Activated CD8-positive, alpha-beta T cell treated with anti-CD3 and anti-CD28 coated beads for 36 hours (primary cell): ENCODE measurements at regions not wholly inside any gene's neighbourhood (a gene's known extent, or its start where the extent isn't known, plus 50 kb on each side); places are given as distances from the start of the nearest gene placed in this dataset.

Source experiments
- ATAC-seq: fragments of 200-7000 bp; cut with Tn5 transposase; one replicate; pipeline ENCODE4 v1.10.0; 2021; ENCODE audit warnings: mild to moderate bottlenecking, moderate library complexity
- CTCF ChIA-PET: fragments of 350-600 bp; sonication (Branson Sonifier 250); formaldehyde crosslinking; loops from one replicate; lab custom pipeline; 2021; ENCODE audit warnings: antibody characterized with exemption; lab: Charles Lee
- POLR2A ChIA-PET: fragments of 350-600 bp; sonication (Branson Sonifier 250); formaldehyde crosslinking; loops from one replicate; lab custom pipeline; 2021; ENCODE audit warnings: antibody characterized with exemption; lab: Charles Lee
- DNase-seq: peaks from one replicate; pipeline ENCODE4 v3.0.0-alpha.2; 2020
- H3K27ac Mint-ChIP-seq: one replicate; pipeline ENCODE4 v1.8.0; 2021; ENCODE audit warnings: mild to moderate bottlenecking, mixed read lengths
- H3K27me3 Mint-ChIP-seq: one replicate; pipeline ENCODE4 v1.8.0; 2021; ENCODE audit warnings: mixed read lengths
- H3K36me3 Mint-ChIP-seq: one replicate; pipeline ENCODE4 v1.8.0; 2021; ENCODE audit warnings: low read depth, mixed read lengths
- H3K4me1 Mint-ChIP-seq: one replicate; pipeline ENCODE4 v1.8.0; 2021; ENCODE audit warnings: low read depth, mixed read lengths
- H3K4me3 Mint-ChIP-seq: one replicate; pipeline ENCODE4 v1.8.0; 2021; ENCODE audit warnings: mild to moderate bottlenecking, moderate library complexity, mixed read lengths
- H3K9me3 Mint-ChIP-seq: one replicate; pipeline ENCODE4 v1.8.0; 2021; ENCODE audit warnings: mixed read lengths
- CTCF ChIP-seq: fragments of 200-600 bp; IDR thresholded peaks from one replicate; pipeline ENCODE4 v1.8.0; 2022; ENCODE audit warnings: antibody characterized with exemption, mild to moderate bottlenecking
- intact Hi-C: fragments of 100-400 bp; cut with micrococcal nuclease; formaldehyde crosslinking; loops from one replicate; pipeline ENCODE4 v1.10.0; 2022

GRCh38 chr20:59458645-59459044, 145.7 kb upstream of the PHACTR3 start:
- ChIA-PET POLR2A (no interaction called here), CTCF (interaction anchor here (0.7 kb wide), 1 partner anchor 37 kb away, joined by 3 read pairs; no protein-coding TSS in a partner anchor)
- no peaks in the 10 kb centered on the region for H3K27me3 Mint-ChIP-seq
- DNase-seq (no peak), ATAC-seq (no peak)
- no peak for TF ChIP-seq CTCF
- H3K9me3 Mint-ChIP-seq, result no peaks in the 10 kb centered on the region
- H3K4me3 Mint-ChIP-seq, result no peak overlapping the region
- no peak overlapping the region for H3K27ac Mint-ChIP-seq
- intact Hi-C loops, result no loop called here
- H3K4me1 Mint-ChIP-seq, result no peaks in the 10 kb centered on the region
- H3K36me3 Mint-ChIP-seq, result no peaks in the 10 kb centered on the region

- Mint-ChIP-seq H3K27me3 (no peaks in the 10 kb centered on the region), H3K4me1 (no peaks in the 10 kb centered on the region), H3K36me3 (no peaks in the 10 kb centered on the region), H3K4me3 (no peak overlapping the region), H3K27ac (no peak overlapping the region), H3K9me3 (no peaks in the 10 kb centered on the region)
- no peak for TF ChIP-seq CTCF
- DNase-seq (no peak), ATAC-seq (no peak)
- CTCF ChIA-PET, result no interaction called here
- intact Hi-C loops, result no loop called here
- POLR2A ChIA-PET, result no interaction called here
These were observed 144.8 kb upstream of the PHACTR3 start for GRCh38 chr20:59459586-59459985.

GRCh38 chr20:59460352-59460751, 144.0 kb upstream of the PHACTR3 start:
- no peak for DNase-seq
- no peak for TF ChIP-seq CTCF
- ChIA-PET POLR2A (interaction anchor here (0.5 kb wide), 1 partner anchor 485 kb away, joined by 3 read pairs; no protein-coding TSS in a partner anchor), CTCF (interaction anchor here (0.9 kb wide), 1 partner anchor 36 kb away, joined by 4 read pairs; no protein-coding TSS in a partner anchor)
- H3K27me3 Mint-ChIP-seq, result no peaks in the 10 kb centered on the region
- intact Hi-C loops, result no loop called here
- ATAC-seq, result no peak
- H3K4me3 Mint-ChIP-seq, result no peak overlapping the region
- no peak overlapping the region for H3K27ac Mint-ChIP-seq
- H3K4me1 Mint-ChIP-seq, result no peaks in the 10 kb centered on the region
- H3K36me3 Mint-ChIP-seq, result no peaks in the 10 kb centered on the region
- H3K9me3 Mint-ChIP-seq, result no peaks in the 10 kb centered on the region

- Mint-ChIP-seq H3K4me3 (no peak overlapping the region), H3K27ac (no peak overlapping the region), H3K4me1 (no peaks in the 10 kb centered on the region), H3K9me3 (no peaks in the 10 kb centered on the region), H3K36me3 (no peaks in the 10 kb centered on the region), H3K27me3 (no peaks in the 10 kb centered on the region)
- intact Hi-C loops, result no loop called here
- TF ChIP-seq CTCF, result no peak
- DNase-seq (no peak), ATAC-seq (no peak)
- ChIA-PET CTCF (no interaction called here), POLR2A (no interaction called here)
These were observed 142.8 kb upstream of the PHACTR3 start for GRCh38 chr20:59461526-59461925.

GRCh38 chr20:59462249-59462648, 142.1 kb upstream of the PHACTR3 start:
- intact Hi-C loops, result no loop called here
- Mint-ChIP-seq H3K4me1 (no peaks in the 10 kb centered on the region), H3K27ac (no peak overlapping the region), H3K27me3 (no peaks in the 10 kb centered on the region), H3K4me3 (no peak overlapping the region), H3K36me3 (no peaks in the 10 kb centered on the region), H3K9me3 (no peaks in the 10 kb centered on the region)
- ATAC-seq (no peak), DNase-seq (no peak)
- ChIA-PET POLR2A (no interaction called here), CTCF (no interaction called here)
- no peak for TF ChIP-seq CTCF
